ENCODE measurements at regions not wholly inside any gene's neighbourhood (a gene's known extent, or its start where the extent isn't known, plus 50 kb on each side); places are given as distances from the start of the nearest gene placed in this dataset.

- H3K9me3 ChIP-seq (ENCODE audit: control insufficient read depth, insufficient read depth, low read length): no peaks in the 10 kb centered on the region
- peaks cover 4% of the 10 kb centered on the region for H3K4me1 ChIP-seq (ENCODE audit: insufficient read depth, low read length)
Measured at GRCh38 chr13:40502236-40502635, 164.2 kb downstream of the FOXO1 start.

GRCh38 chr13:40503011-40503410 lies 163.4 kb downstream of the FOXO1 start:
- no peak overlapping the region for H3K9ac ChIP-seq (ENCODE audit: low read depth, low read length)
- no peaks in the 10 kb centered on the region for H3K36me3 ChIP-seq (ENCODE audit: insufficient read depth, low read length)
- no peaks in the 10 kb centered on the region for H3K9me3 ChIP-seq (ENCODE audit: control insufficient read depth, insufficient read depth, low read length)
- peaks cover 4% of the 10 kb centered on the region for H3K4me1 ChIP-seq (ENCODE audit: insufficient read depth, low read length)

More at GRCh38 chr13:40502236-40502635, 164.2 kb downstream of the FOXO1 start:
- no peak overlapping the region for H3K9ac ChIP-seq (ENCODE audit: low read depth, low read length)
- no peaks in the 10 kb centered on the region for H3K36me3 ChIP-seq (ENCODE audit: insufficient read depth, low read length)

GRCh38 chr13:40503966-40504591 lies 162.4 kb downstream of the FOXO1 start:
- Histone ChIP-seq H3K4me1 (ENCODE audit: insufficient read depth, low read length) (peaks cover 4% of the 10 kb centered on the region), H3K36me3 (ENCODE audit: insufficient read depth, low read length) (no peaks in the 10 kb centered on the region), H3K9me3 (ENCODE audit: control insufficient read depth, insufficient read depth, low read length) (no peaks in the 10 kb centered on the region), H3K9ac (ENCODE audit: low read depth, low read length) (no peak overlapping the region)

- Histone ChIP-seq H3K4me1 (ENCODE audit: insufficient read depth, low read length) (peaks cover 1% of the 10 kb centered on the region), H3K9ac (ENCODE audit: low read depth, low read length) (no peak overlapping the region), H3K36me3 (ENCODE audit: insufficient read depth, low read length) (no peaks in the 10 kb centered on the region), H3K9me3 (ENCODE audit: control insufficient read depth, insufficient read depth, low read length) (no peaks in the 10 kb centered on the region)
Measured at GRCh38 chr13:40504641-40505040, 161.8 kb downstream of the FOXO1 start.

DNA sequence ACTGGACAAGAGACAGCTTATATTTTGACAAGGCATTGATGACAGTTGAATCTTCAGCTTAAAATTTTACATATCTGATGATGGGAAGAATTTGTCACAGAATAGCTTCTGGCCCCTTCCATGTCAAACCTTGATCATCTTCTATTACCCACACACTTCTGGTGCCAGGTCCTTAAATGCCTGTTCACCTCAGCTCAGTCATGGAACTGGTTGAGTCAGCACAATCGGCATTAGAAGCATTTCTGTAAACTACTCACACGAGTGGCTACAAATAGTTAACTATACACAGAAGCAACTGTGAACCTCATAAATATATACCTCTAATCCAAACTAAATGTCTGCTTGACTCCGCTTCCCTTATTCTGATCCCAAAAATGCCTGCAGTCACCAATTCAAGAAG lies 161.2 kb downstream of the FOXO1 start:
- no peaks in the 10 kb centered on the region for H3K36me3 ChIP-seq (ENCODE audit: insufficient read depth, low read length)
- H3K9ac ChIP-seq (ENCODE audit: low read depth, low read length): no peak overlapping the region
- H3K9me3 ChIP-seq (ENCODE audit: control insufficient read depth, insufficient read depth, low read length): no peaks in the 10 kb centered on the region
- no peaks in the 10 kb centered on the region for H3K4me1 ChIP-seq (ENCODE audit: insufficient read depth, low read length)

All from ES-I3 (cell line).